NCI-H1930 (cell line): ENCODE measurements at regions not wholly inside any gene's neighbourhood (a gene's known extent, or its start where the extent isn't known, plus 50 kb on each side); places are given as distances from the start of the nearest gene placed in this dataset.

Experiments
- DNase-seq, 2 experiments: peaks; one replicate each; lab custom pipeline; 2025; lab: John Stamatoyannopoulos, UW

- DNase-seq: no peak
Observed at GRCh38 chr17:63341276-63341675, 104.8 kb downstream of the CYB561 start.

- DNase-seq: no peak
Observed at GRCh38 chr17:63344383-63344782, 101.7 kb downstream of the CYB561 start.

- DNase-seq: no peak
Observed at GRCh38 chr17:63345611-63346010, 100.5 kb downstream of the CYB561 start.

- no peak for DNase-seq
Observed at GRCh38 chr17:63347475-63347874, 98.6 kb downstream of the CYB561 start.

- DNase-seq: no peak
Observed at GRCh38 chr17:63349478-63350000, 96.6 kb downstream of the CYB561 start.

GRCh38 chr17:63350364-63350763 is 95.7 kb downstream of the CYB561 start:
- DNase-seq: no peak

GRCh38 chr17:63354256-63354655 is 91.8 kb downstream of the CYB561 start:
- DNase-seq: no peak

GRCh38 chr17:63356337-63356757 is 89.8 kb downstream of the CYB561 start:
- DNase-seq: no peak

GRCh38 chr17:63358111-63358839 is 87.8 kb downstream of the CYB561 start:
- DNase-seq: no peak

- no peak for DNase-seq
Observed at GRCh38 chr17:63358956-63359355, 87.2 kb downstream of the CYB561 start.

GRCh38 chr17:63361182-63361581 is 84.9 kb downstream of the CYB561 start:
- DNase-seq: no peak

GRCh38 chr17:63362115-63362514 is 84.0 kb downstream of the CYB561 start:
- DNase-seq: no peak

GRCh38 chr17:63364387-63364786 is 81.7 kb downstream of the CYB561 start:
- DNase-seq: no peak

- DNase-seq: no peak
Observed at GRCh38 chr17:63364944-63365343, 81.2 kb downstream of the CYB561 start.

- no peak for DNase-seq
Observed at GRCh38 chr17:63365366-63366240, 80.5 kb downstream of the CYB561 start.

- no peak for DNase-seq
Observed at GRCh38 chr17:63366241-63366566, 79.9 kb downstream of the CYB561 start.

GRCh38 chr17:63369233-63369632 is 76.9 kb downstream of the CYB561 start:
- DNase-seq: no peak

GRCh38 chr17:63370696-63371095 is 75.4 kb downstream of the CYB561 start:
- no peak for DNase-seq

GRCh38 chr17:63376949-63377348 is 69.2 kb downstream of the CYB561 start:
- DNase-seq: no peak

- DNase-seq: no peak
Observed at GRCh38 chr17:63378411-63379375, 67.4 kb downstream of the CYB561 start.

GRCh38 chr17:63379636-63380035 is 66.5 kb downstream of the CYB561 start:
- no peak for DNase-seq
